ENCODE measurements at regions not wholly inside any gene's neighbourhood (a gene's known extent, or its start where the extent isn't known, plus 50 kb on each side); places are given as distances from the start of the nearest gene placed in this dataset.

DNA sequence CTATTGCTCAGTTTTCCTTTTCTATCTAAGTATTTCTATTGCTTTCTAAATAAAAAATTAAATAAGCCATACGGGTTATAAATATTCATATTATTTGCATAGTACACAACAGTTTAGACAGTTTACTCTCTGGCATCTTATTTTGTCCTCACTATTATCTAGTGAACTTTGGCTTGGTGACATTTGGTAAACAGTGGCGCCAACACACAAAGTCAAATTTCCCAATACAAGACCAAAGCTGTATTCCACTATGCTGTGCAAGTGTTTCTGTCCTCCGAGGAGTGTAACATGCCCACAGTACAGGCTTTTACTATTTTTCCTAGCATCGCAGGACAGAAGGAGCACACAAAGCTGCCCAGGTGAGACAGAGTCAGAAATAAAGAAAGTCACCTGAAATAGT lies 61.7 kb upstream of the TP63 start:
- Histone ChIP-seq H2AFZ (ENCODE audit: low read depth, low read length) (no peak overlapping the region), H4K20me1 (ENCODE audit: insufficient read depth) (no peaks in the 10 kb centered on the region), H3K36me3 (ENCODE audit: insufficient read depth, low read length) (no peaks in the 10 kb centered on the region), H3K9ac (ENCODE audit: low read length) (no peak overlapping the region), H3K27me3 (ENCODE audit: insufficient read depth, low read depth, low read length) (no peaks in the 10 kb centered on the region), H3K79me2 (replicated peaks; ENCODE audit: insufficient read depth, low read length) (no peaks in the 10 kb centered on the region), H3K27ac (ENCODE audit: low read length) (no peak overlapping the region), H3K9me3 (ENCODE audit: low read length) (no peaks in the 10 kb centered on the region), H3K4me3 (ENCODE audit: low read length) (no peak overlapping the region), H3K4me2 (ENCODE audit: low read length) (no peak overlapping the region), H3K9me2 (ENCODE audit: insufficient read depth, low read length) (no peaks in the 10 kb centered on the region), H3F3A (ENCODE audit: insufficient read depth, low read length, poor library complexity, severe bottlenecking) (no peaks in the 10 kb centered on the region)
- TF ChIP-seq, protein P1, sequence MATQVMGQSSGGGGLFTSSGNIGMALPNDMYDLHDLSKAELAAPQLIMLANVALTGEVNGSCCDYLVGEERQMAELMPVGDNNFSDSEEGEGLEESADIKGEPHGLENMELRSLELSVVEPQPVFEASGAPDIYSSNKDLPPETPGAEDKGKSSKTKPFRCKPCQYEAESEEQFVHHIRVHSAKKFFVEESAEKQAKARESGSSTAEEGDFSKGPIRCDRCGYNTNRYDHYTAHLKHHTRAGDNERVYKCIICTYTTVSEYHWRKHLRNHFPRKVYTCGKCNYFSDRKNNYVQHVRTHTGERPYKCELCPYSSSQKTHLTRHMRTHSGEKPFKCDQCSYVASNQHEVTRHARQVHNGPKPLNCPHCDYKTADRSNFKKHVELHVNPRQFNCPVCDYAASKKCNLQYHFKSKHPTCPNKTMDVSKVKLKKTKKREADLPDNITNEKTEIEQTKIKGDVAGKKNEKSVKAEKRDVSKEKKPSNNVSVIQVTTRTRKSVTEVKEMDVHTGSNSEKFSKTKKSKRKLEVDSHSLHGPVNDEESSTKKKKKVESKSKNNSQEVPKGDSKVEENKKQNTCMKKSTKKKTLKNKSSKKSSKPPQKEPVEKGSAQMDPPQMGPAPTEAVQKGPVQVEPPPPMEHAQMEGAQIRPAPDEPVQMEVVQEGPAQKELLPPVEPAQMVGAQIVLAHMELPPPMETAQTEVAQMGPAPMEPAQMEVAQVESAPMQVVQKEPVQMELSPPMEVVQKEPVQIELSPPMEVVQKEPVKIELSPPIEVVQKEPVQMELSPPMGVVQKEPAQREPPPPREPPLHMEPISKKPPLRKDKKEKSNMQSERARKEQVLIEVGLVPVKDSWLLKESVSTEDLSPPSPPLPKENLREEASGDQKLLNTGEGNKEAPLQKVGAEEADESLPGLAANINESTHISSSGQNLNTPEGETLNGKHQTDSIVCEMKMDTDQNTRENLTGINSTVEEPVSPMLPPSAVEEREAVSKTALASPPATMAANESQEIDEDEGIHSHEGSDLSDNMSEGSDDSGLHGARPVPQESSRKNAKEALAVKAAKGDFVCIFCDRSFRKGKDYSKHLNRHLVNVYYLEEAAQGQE (IDR thresholded peaks at IDR 0.05; ENCODE audit: borderline replicate concordance) = no peak
- TF ChIP-seq EZH2 (IDR thresholded peaks at IDR 0.05; ENCODE audit: borderline replicate concordance, insufficient read depth, low read length, poor library complexity, severe bottlenecking) (no peak), MXI1 (conservative IDR thresholded peaks at IDR 0.05; ENCODE audit: poor library complexity, severe bottlenecking) (no peak), SMC3 (conservative IDR thresholded peaks at IDR 0.05; ENCODE audit: poor library complexity) (no peak), POLR2AphosphoS5 (IDR thresholded peaks at IDR 0.05) (no peak), TAF1 (IDR thresholded peaks at IDR 0.05; ENCODE audit: low read depth) (no peak), EP300 (conservative IDR thresholded peaks at IDR 0.05; ENCODE audit: poor library complexity, severe bottlenecking) (no peak), RAD21 (conservative IDR thresholded peaks at IDR 0.05) (no peak)
- TF ChIP-seq, protein P2, sequence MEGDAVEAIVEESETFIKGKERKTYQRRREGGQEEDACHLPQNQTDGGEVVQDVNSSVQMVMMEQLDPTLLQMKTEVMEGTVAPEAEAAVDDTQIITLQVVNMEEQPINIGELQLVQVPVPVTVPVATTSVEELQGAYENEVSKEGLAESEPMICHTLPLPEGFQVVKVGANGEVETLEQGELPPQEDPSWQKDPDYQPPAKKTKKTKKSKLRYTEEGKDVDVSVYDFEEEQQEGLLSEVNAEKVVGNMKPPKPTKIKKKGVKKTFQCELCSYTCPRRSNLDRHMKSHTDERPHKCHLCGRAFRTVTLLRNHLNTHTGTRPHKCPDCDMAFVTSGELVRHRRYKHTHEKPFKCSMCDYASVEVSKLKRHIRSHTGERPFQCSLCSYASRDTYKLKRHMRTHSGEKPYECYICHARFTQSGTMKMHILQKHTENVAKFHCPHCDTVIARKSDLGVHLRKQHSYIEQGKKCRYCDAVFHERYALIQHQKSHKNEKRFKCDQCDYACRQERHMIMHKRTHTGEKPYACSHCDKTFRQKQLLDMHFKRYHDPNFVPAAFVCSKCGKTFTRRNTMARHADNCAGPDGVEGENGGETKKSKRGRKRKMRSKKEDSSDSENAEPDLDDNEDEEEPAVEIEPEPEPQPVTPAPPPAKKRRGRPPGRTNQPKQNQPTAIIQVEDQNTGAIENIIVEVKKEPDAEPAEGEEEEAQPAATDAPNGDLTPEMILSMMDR (IDR thresholded peaks at IDR 0.05; ENCODE audit: poor library complexity, severe bottlenecking) = no peak

- H3K27me3 ChIP-seq (ENCODE audit: insufficient read depth, low read depth, low read length) = no peaks in the 10 kb centered on the region
- no peak overlapping the region for H3K27ac ChIP-seq (ENCODE audit: low read length)
- H3K9me3 ChIP-seq (ENCODE audit: low read length) = no peaks in the 10 kb centered on the region
- TF ChIP-seq, protein P2 (IDR thresholded peaks at IDR 0.05; ENCODE audit: poor library complexity, severe bottlenecking) = no peak
- no peak for TF ChIP-seq POLR2AphosphoS5 (IDR thresholded peaks at IDR 0.05)
- no peak for TF ChIP-seq TAF1 (IDR thresholded peaks at IDR 0.05; ENCODE audit: low read depth)
- no peak for TF ChIP-seq RAD21 (conservative IDR thresholded peaks at IDR 0.05)
- no peak for TF ChIP-seq EP300 (conservative IDR thresholded peaks at IDR 0.05; ENCODE audit: poor library complexity, severe bottlenecking)
- no peak for TF ChIP-seq EZH2 (IDR thresholded peaks at IDR 0.05; ENCODE audit: borderline replicate concordance, insufficient read depth, low read length, poor library complexity, severe bottlenecking)
- TF ChIP-seq, protein P1 (IDR thresholded peaks at IDR 0.05; ENCODE audit: borderline replicate concordance) = no peak
- no peak for TF ChIP-seq SMC3 (conservative IDR thresholded peaks at IDR 0.05; ENCODE audit: poor library complexity)
- TF ChIP-seq MXI1 (conservative IDR thresholded peaks at IDR 0.05; ENCODE audit: poor library complexity, severe bottlenecking) = no peak
- H2AFZ ChIP-seq (ENCODE audit: low read depth, low read length) = no peak overlapping the region
- H4K20me1 ChIP-seq (ENCODE audit: insufficient read depth) = no peaks in the 10 kb centered on the region
- no peak overlapping the region for H3K4me2 ChIP-seq (ENCODE audit: low read length)
- no peaks in the 10 kb centered on the region for H3K9me2 ChIP-seq (ENCODE audit: insufficient read depth, low read length)
- no peak overlapping the region for H3K9ac ChIP-seq (ENCODE audit: low read length)
- H3F3A ChIP-seq (ENCODE audit: insufficient read depth, low read length, poor library complexity, severe bottlenecking) = no peaks in the 10 kb centered on the region
- no peak overlapping the region for H3K4me3 ChIP-seq (ENCODE audit: low read length)
- no peaks in the 10 kb centered on the region for H3K79me2 ChIP-seq (replicated peaks; ENCODE audit: insufficient read depth, low read length)
- no peaks in the 10 kb centered on the region for H3K36me3 ChIP-seq (ENCODE audit: insufficient read depth, low read length)
Measured at GRCh38 chr3:189570916-189571315, 60.3 kb upstream of the TP63 start.
